Spleen (tissue), 11 donors: ENCODE measurements at regions not wholly inside any gene's neighbourhood (a gene's known extent, or its start where the extent isn't known, plus 50 kb on each side); places are given as distances from the start of the nearest gene placed in this dataset.

ENCODE experiments used
- DNase-seq: peaks from one replicate; pipeline ENCODE4 v3.0.0-alpha.2; 2020
- H3K27ac ChIP-seq, 8 donors: fragments of 200-600 bp; sonication (generic) in 7 of 8; 1 replicate in 4 of 8; 2 replicates in 4 of 8; pipeline versions ENCODE4 v1.5.0 to v1.8.0; 2016 to 2021; ENCODE audit warnings: inconsistent platforms in 4 of 8, mild to moderate bottlenecking in 4 of 8, moderate library complexity in 1 of 8
- H3K27me3 ChIP-seq, 7 donors: fragments of 200-600 bp; sonication (generic) in 6 of 7; replicated peaks in 1 of 7; 1 replicate in 4 of 7; 2 replicates in 3 of 7; pipeline versions ENCODE4 v1.5.0 to v1.8.0; 2016 to 2021; ENCODE audit warnings: inconsistent platforms in 3 of 7, mild to moderate bottlenecking in 1 of 7
- H3K36me3 ChIP-seq, 6 donors: fragments of 200-600 bp; sonication (generic) in 5 of 6; 1 replicate in 4 of 6; 2 replicates in 2 of 6; pipeline versions ENCODE4 v1.5.0 to v1.8.0; 2016 to 2021; ENCODE audit warnings: inconsistent platforms in 2 of 6
- H3K4me1 ChIP-seq, 6 donors: fragments of 200-600 bp; sonication (generic) in 5 of 6; 1 replicate in 3 of 6; 2 replicates in 3 of 6; pipeline versions ENCODE4 v1.5.0 to v1.8.0; 2016 to 2021; ENCODE audit warnings: inconsistent platforms in 3 of 6
- H3K4me3 ChIP-seq, 8 donors: fragments of 200-600 bp; sonication (generic) in 7 of 8; 1 replicate in 4 of 8; 2 replicates in 4 of 8; pipeline versions ENCODE4 v1.5.0 to v1.8.0; 2016 to 2021; ENCODE audit warnings: inconsistent platforms in 4 of 8, mild to moderate bottlenecking in 4 of 8, moderate library complexity in 2 of 8
- H3K9me3 ChIP-seq, 8 donors: fragments of 200-600 bp; sonication (generic) in 7 of 8; 1 replicate in 4 of 8; 2 replicates in 4 of 8; pipeline versions ENCODE4 v1.5.0 to v1.8.0; 2016 to 2021; ENCODE audit warnings: inconsistent platforms in 4 of 8
- POLR2A ChIP-seq, 3 donors: fragments of 450-650 bp; IDR thresholded peaks; one replicate each; pipeline ENCODE4 v1.5.1; 2017; ENCODE audit warnings: antibody characterized with exemption in 3 of 3, mild to moderate bottlenecking in 1 of 3
- POLR2AphosphoS5 ChIP-seq, 3 donors: sonication (generic); formaldehyde crosslinking; IDR thresholded peaks; one replicate each; pipeline ENCODE4 v1.5.1; 2017; ENCODE audit warnings: antibody characterized with exemption in 3 of 3
- WGBS, 5 donors: extraction: QIAGEN DNeasy Blood & Tissue Kit in 3 of 5; methylation state at CpG; one replicate each; pipeline versions ENCODE4 v1.1.5 to v1.1.7; 2013 to 2018; 5-methylcytosine and 5-hydroxymethylcytosine counted together
- intact Hi-C: fragments of 100-400 bp; cut with DNase I; formaldehyde crosslinking; loops from one replicate; pipeline ENCODE4 v1.15.0; 2023; ENCODE audit warnings: low total_unique reads
- TF ChIP-seq, protein P1 (sequence below), 11 experiments: fragments of 200-600 bp in 7 of 11; fragments of 450-650 bp in 4 of 11; sonication (generic) in 4 of 11; IDR thresholded peaks in 8 of 11; conservative IDR thresholded peaks in 3 of 11; 1 replicate in 7 of 11; 2 replicates in 4 of 11; pipeline versions ENCODE4 v1.4.0 to v1.8.0; 2016 to 2021; ENCODE audit warnings: antibody characterized with exemption in 11 of 11, inconsistent platforms in 4 of 11, mild to moderate bottlenecking in 1 of 11
- donor health status: healthy with polysubstance abuse.
- donor health status: DM: no; HTN: no; CAD: no; lungs with moderate emphysema.
- donor health status: DM: no; HTN: no; CAD: no.
- donor health status: Bipolar disorder and iron deficiency.
- donor health status: healthy.
- donor health status: DM: no; HTN: no; CAD: no.
- donor health status: DM: yes; HTN: yes; CAD: no.

DNA sequence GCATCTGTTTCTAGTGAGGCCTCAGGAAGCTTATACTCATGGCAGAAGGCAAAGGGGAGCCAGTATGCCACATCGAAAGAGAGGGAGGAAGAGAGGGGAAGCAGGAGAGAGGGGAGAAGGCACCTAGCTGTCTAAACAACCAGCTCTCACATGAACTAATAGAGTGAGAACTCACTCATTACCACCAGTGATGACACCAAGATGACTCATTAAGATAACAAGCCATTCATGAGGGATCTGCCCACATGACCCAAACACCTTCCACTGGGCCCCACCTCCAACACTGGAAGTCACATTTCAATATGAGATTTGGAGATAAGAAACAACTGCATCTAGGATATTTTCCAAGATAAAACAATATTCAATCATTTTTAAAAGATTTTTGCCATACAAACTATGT is 753.9 kb upstream of the ZEB2 start:
- DNase-seq, result no peak
- TF ChIP-seq, protein P1, sequence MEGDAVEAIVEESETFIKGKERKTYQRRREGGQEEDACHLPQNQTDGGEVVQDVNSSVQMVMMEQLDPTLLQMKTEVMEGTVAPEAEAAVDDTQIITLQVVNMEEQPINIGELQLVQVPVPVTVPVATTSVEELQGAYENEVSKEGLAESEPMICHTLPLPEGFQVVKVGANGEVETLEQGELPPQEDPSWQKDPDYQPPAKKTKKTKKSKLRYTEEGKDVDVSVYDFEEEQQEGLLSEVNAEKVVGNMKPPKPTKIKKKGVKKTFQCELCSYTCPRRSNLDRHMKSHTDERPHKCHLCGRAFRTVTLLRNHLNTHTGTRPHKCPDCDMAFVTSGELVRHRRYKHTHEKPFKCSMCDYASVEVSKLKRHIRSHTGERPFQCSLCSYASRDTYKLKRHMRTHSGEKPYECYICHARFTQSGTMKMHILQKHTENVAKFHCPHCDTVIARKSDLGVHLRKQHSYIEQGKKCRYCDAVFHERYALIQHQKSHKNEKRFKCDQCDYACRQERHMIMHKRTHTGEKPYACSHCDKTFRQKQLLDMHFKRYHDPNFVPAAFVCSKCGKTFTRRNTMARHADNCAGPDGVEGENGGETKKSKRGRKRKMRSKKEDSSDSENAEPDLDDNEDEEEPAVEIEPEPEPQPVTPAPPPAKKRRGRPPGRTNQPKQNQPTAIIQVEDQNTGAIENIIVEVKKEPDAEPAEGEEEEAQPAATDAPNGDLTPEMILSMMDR (IDR thresholded peaks at IDR 0.05 in 8 of 11, conservative IDR thresholded peaks at IDR 0.05 in 3 of 11), result no peak
- no peaks in the 10 kb centered on the region for H3K27me3 ChIP-seq
- H3K4me1 ChIP-seq, result no peaks in the 10 kb centered on the region
- peaks cover 0 to 29% (median 20%) of the 10 kb centered on the region in 8 donors for H3K9me3 ChIP-seq
- 92 to 100% (median 100%) methylated on average over 1 of the region's 1 CpG for WGBS, 5 donors
- H3K4me3 ChIP-seq, result no peak overlapping the region
- H3K27ac ChIP-seq, result no peak overlapping the region
- intact Hi-C loops, result no loop called here
- no peaks in the 10 kb centered on the region for H3K36me3 ChIP-seq

GRCh38 chr2:145268931-145269330 is 749.0 kb upstream of the ZEB2 start:
- H3K27me3 ChIP-seq, result peaks cover 0 to 7% (median 0%) of the 10 kb centered on the region in 7 donors
- H3K4me3 ChIP-seq, result no peak overlapping the region
- intact Hi-C loops, result no loop called here
- no peaks in the 10 kb centered on the region for H3K36me3 ChIP-seq
- no peak overlapping the region for H3K27ac ChIP-seq
- no peak for DNase-seq
- no peaks in the 10 kb centered on the region for H3K4me1 ChIP-seq
- H3K9me3 ChIP-seq, result peaks cover 0 to 27% (median 20%) of the 10 kb centered on the region in 8 donors
- TF ChIP-seq, protein P1 (IDR thresholded peaks at IDR 0.05 in 8 of 11, conservative IDR thresholded peaks at IDR 0.05 in 3 of 11), result no peak
- TF ChIP-seq POLR2A (IDR thresholded peaks at IDR 0.05) (no peak), POLR2AphosphoS5 (IDR thresholded peaks at IDR 0.05) (no peak)
- 66 to 75% (median 73%) methylated on average over 3 of the region's 3 CpGs for WGBS, 5 donors

GRCh38 chr2:145267451-145267850 is 747.5 kb upstream of the ZEB2 start:
- intact Hi-C loops, result no loop called here

DNA sequence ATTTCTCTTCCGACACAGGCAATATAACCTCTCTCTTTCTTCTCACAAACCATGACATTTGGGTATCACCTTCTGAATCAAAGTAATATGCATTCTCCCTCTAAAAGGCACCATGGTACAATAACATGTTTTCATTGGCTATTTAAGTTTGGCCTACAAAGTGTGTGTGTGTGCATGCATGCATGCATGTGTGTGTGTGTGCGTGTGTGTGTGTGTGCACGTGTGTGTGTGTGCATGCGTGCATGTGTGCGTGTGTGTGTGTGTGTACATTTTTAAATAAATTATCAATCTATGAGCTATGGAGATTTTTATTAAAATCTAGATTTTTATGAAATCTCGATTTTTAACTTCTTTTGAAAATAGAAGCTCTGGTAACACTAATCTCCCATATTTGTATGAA is 745.3 kb upstream of the ZEB2 start:
- 89 to 95% (median 93%) methylated on average over 6 of the region's 6 CpGs for WGBS, 5 donors
- Histone ChIP-seq H3K4me3 (no peak overlapping the region), H3K27ac (no peak overlapping the region), H3K4me1 (no peaks in the 10 kb centered on the region), H3K9me3 (no peaks in the 10 kb centered on the region), H3K27me3 (peaks cover 0 to 23% (median 0%) of the 10 kb centered on the region in 7 donors), H3K36me3 (no peaks in the 10 kb centered on the region)
- no peak for DNase-seq
- intact Hi-C loops, result no loop called here
- TF ChIP-seq POLR2A (IDR thresholded peaks at IDR 0.05) (no peak), POLR2AphosphoS5 (IDR thresholded peaks at IDR 0.05) (no peak)
- TF ChIP-seq, protein P1 (IDR thresholded peaks at IDR 0.05 in 8 of 11, conservative IDR thresholded peaks at IDR 0.05 in 3 of 11), result no peak

More at GRCh38 chr2:145267451-145267850, 747.5 kb upstream of the ZEB2 start:
- H3K36me3 ChIP-seq, result no peaks in the 10 kb centered on the region
- no peaks in the 10 kb centered on the region for H3K4me1 ChIP-seq
- TF ChIP-seq POLR2A (IDR thresholded peaks at IDR 0.05), result no peak
- TF ChIP-seq, protein P1 (IDR thresholded peaks at IDR 0.05 in 8 of 11, conservative IDR thresholded peaks at IDR 0.05 in 3 of 11), result no peak
- no peak for TF ChIP-seq POLR2AphosphoS5 (IDR thresholded peaks at IDR 0.05)
- no peak for DNase-seq
- H3K4me3 ChIP-seq, result no peak overlapping the region
- H3K27me3 ChIP-seq, result peaks cover 0 to 14% (median 0%) of the 10 kb centered on the region in 7 donors
- peaks cover 0 to 13% (median 11%) of the 10 kb centered on the region in 8 donors for H3K9me3 ChIP-seq
- no peak overlapping the region for H3K27ac ChIP-seq
